WTC11 (cell line): ENCODE measurements at regions not wholly inside any gene's neighbourhood (a gene's known extent, or its start where the extent isn't known, plus 50 kb on each side); places are given as distances from the start of the nearest gene placed in this dataset.
"Not testable (repeated sequence)": the region's sequence is repeated elsewhere in the genome, so short reads cannot be mapped to it uniquely, and the experiment has no call there.

Source experiments
- ATF3 ChIP-seq: sonication (generic); formaldehyde crosslinking; conservative IDR thresholded peaks from 2 replicates; pipeline ENCODE4 v1.8.1; 2022; ENCODE audit warnings: mild to moderate bottlenecking, missing genetic modification reagents
- CTCF ChIP-seq: fragments of 200-600 bp; IDR thresholded peaks from 2 replicates; pipeline ENCODE4 v1.8.0; 2022; ENCODE audit warnings: antibody characterized with exemption
- FOXJ3 ChIP-seq: sonication (generic); formaldehyde crosslinking; IDR thresholded peaks from 2 replicates; pipeline ENCODE4 v1.9.0; 2021; ENCODE audit warnings: missing genetic modification reagents, mild to moderate bottlenecking, borderline replicate concordance
- TP53 ChIP-seq: sonication (generic); formaldehyde crosslinking; IDR thresholded peaks from 2 replicates; pipeline ENCODE4 v1.8.1; 2023; ENCODE audit warnings: mild to moderate bottlenecking, missing genetic modification reagents
- USF1 ChIP-seq: sonication (generic); formaldehyde crosslinking; IDR thresholded peaks from 2 replicates; pipeline ENCODE4 v1.8.0; 2022; ENCODE audit warnings: mild to moderate bottlenecking, missing genetic modification reagents
- ZBTB43 ChIP-seq: sonication (generic); formaldehyde crosslinking; IDR thresholded peaks from 2 replicates; pipeline ENCODE4 v1.8.1; 2023; ENCODE audit warnings: mild to moderate bottlenecking, missing genetic modification reagents
- ZNF232 ChIP-seq: sonication (generic); formaldehyde crosslinking; IDR thresholded peaks from 2 replicates; pipeline ENCODE4 v1.8.0; 2022; ENCODE audit warnings: mild to moderate bottlenecking, missing genetic modification reagents

GRCh38 chr7:145418481-145418880, 582.6 kb upstream of the TPK1 start:
- TF ChIP-seq CTCF; ZNF232 (CRISPR knock-in tag); ATF3 (CRISPR knock-in tag); USF1 (CRISPR knock-in tag); ZBTB43 (CRISPR knock-in tag); TP53 (CRISPR knock-in tag); FOXJ3: not testable (repeated sequence)
